Fibroblast of pulmonary artery (primary cell): ENCODE measurements at regions not wholly inside any gene's neighbourhood (a gene's known extent, or its start where the extent isn't known, plus 50 kb on each side); places are given as distances from the start of the nearest gene placed in this dataset.

Source experiments
- DNase-seq: peaks from one replicate; pipeline ENCODE4 v3.0.0-alpha.2; 2010; ENCODE audit warnings: low read depth
- H3K4me3 ChIP-seq: replicated peaks from 2 replicates; pipeline ENCODE4 v1.5.1; 2011; ENCODE audit warnings: low read depth, mild to moderate bottlenecking, control low read depth, low read length, moderate library complexity
- CTCF ChIP-seq: IDR thresholded peaks from 2 replicates; pipeline ENCODE4 v1.5.1; 2011; ENCODE audit warnings: mild to moderate bottlenecking, control low read depth, low read length, inconsistent platforms; ENCODE audit errors: missing control alignments

- no peak overlapping the region for H3K4me3 ChIP-seq
- TF ChIP-seq CTCF, result no peak
- DNase-seq, result no peak
Observed at GRCh38 chr14:58705066-58705465, 67.3 kb downstream of the DACT1 start.

GRCh38 chr14:58707949-58708348 lies 70.2 kb downstream of the DACT1 start:
- DNase-seq, result no peak
- H3K4me3 ChIP-seq, result no peak overlapping the region
- no peak for TF ChIP-seq CTCF

- DNase-seq, result no peak
- TF ChIP-seq CTCF, result no peak
- no peak overlapping the region for H3K4me3 ChIP-seq
Observed at GRCh38 chr14:58709949-58710348, 72.2 kb downstream of the DACT1 start.

GRCh38 chr14:58711382-58711781 lies 73.6 kb downstream of the DACT1 start:
- TF ChIP-seq CTCF, result no peak
- no peak for DNase-seq

GRCh38 chr14:58712357-58712756 lies 74.6 kb downstream of the DACT1 start:
- no peak for TF ChIP-seq CTCF
- DNase-seq, result no peak
- H3K4me3 ChIP-seq, result no peak overlapping the region

More at GRCh38 chr14:58711382-58711781, 73.6 kb downstream of the DACT1 start:
- no peak overlapping the region for H3K4me3 ChIP-seq

GRCh38 chr14:58713677-58714076 lies 75.9 kb downstream of the DACT1 start:
- DNase-seq, result no peak
- TF ChIP-seq CTCF, result no peak
- H3K4me3 ChIP-seq, result no peak overlapping the region

- H3K4me3 ChIP-seq, result no peak overlapping the region
- DNase-seq, result no peak
- TF ChIP-seq CTCF, result no peak
Observed at GRCh38 chr14:58716706-58717105, 78.9 kb downstream of the DACT1 start.
